ENCODE measurements at regions not wholly inside any gene's neighbourhood (a gene's known extent, or its start where the extent isn't known, plus 50 kb on each side); places are given as distances from the start of the nearest gene placed in this dataset.
"Not testable (repeated sequence)": the region's sequence is repeated elsewhere in the genome, so short reads cannot be mapped to it uniquely, and the experiment has no call there.

- no peak for DNase-seq
Measured at GRCh38 chr9:85487872-85488271, 253.9 kb downstream of the AGTPBP1 start.

- no peak for DNase-seq
Measured at GRCh38 chr9:85484235-85484634, 257.5 kb downstream of the AGTPBP1 start.

- DNase-seq = no peak
Measured at GRCh38 chr9:85483208-85483607, 258.5 kb downstream of the AGTPBP1 start.

GRCh38 chr9:85479305-85479704, 262.4 kb downstream of the AGTPBP1 start:
- no peak for DNase-seq

DNA sequence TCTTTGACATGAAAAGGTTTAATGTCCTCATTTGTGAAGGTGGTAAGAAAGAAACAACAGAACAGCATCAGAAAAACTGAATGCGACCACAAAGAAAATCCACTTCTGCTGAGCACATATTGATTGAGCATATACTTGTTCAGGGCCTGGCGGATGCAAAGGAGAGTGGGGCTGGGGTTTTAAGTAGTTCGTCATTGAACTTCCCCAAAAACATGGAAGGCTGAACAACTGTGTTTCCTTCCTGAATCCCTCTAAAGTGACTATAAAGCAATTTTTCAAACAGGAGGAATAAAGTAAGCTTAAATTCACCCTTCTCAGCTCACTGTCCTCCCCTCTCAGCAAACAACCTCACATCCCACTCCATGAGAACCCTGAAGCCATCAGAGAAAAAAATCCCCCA, 262.9 kb downstream of the AGTPBP1 start:
- DNase-seq = no peak

GRCh38 chr9:85474896-85475295, 266.9 kb downstream of the AGTPBP1 start:
- DNase-seq = not testable (repeated sequence)

- DNase-seq = no peak
Measured at GRCh38 chr9:85471791-85472190, 270.0 kb downstream of the AGTPBP1 start.

- DNase-seq = no peak
Measured at GRCh38 chr9:85469041-85469440, 272.7 kb downstream of the AGTPBP1 start.

GRCh38 chr9:85466834-85467233, 274.9 kb downstream of the AGTPBP1 start:
- DNase-seq = no peak

- not testable (repeated sequence) for DNase-seq
Measured at GRCh38 chr9:85458114-85458864, 283.5 kb downstream of the AGTPBP1 start.

DNA sequence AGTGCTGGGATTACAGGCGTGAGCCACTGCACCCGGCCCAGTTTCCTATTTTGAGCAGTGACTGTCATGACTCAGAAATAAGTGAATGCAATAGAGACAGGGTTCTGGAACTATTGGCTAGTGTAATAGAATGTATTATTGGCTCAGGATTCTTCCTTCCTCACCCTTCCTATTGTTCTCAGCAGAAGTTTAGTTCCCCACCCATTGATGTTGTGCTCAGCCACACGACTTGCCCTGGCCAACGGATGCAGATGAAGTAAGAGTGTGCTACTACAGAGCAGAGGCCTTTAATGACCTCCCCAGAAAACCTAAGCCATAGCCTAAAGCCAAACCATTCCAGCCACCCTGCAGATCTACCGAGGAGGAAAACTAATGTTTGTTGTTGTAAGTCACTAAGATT, 287.9 kb downstream of the AGTPBP1 start:
- DNase-seq = no peak

GRCh38 chr9:85452841-85453240, 288.9 kb downstream of the AGTPBP1 start:
- no peak for DNase-seq

DNA sequence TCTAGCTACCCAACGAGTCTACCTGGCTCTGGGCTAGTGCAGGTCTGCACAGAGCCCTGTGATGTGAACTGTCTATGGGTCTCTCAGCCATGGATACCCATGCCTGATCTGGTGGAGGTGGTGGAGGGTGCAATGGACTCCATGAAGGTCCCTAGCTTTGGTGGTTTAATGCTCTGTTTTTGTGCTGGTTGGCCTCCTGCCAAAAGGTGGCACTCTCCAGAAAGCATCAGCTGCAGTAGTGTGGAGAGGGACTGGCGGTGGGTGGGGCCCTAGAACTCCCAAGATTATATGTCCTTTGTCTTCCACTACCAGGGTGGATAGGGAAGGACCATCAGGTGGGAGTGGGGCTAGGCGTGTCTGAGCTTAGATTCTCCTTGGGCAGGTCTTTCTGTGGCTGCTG, 290.1 kb downstream of the AGTPBP1 start:
- no peak for DNase-seq

- DNase-seq = no peak
Measured at GRCh38 chr9:85445887-85446286, 295.9 kb downstream of the AGTPBP1 start.

- no peak for DNase-seq
Measured at GRCh38 chr9:85444243-85444642, 297.5 kb downstream of the AGTPBP1 start.

DNA sequence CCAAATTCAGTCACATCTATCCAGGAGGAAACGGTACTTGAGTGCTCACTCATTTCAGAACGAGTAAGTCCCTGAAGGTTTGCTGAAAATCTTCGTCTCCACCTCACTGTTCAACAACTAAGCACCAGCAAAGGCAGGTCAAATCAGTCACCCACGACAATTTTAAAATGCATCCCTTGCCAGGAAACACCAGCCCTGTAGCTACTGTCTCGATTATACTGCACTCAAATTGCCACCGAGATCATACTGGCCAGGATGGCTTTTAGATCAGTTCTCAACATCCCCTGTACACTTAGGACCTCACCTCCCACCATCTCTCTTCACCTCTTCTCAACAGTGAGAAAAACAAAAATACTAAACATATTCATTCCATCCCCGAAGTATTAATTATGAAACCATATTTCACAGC, 298.6 kb downstream of the AGTPBP1 start:
- no peak for DNase-seq

DNA sequence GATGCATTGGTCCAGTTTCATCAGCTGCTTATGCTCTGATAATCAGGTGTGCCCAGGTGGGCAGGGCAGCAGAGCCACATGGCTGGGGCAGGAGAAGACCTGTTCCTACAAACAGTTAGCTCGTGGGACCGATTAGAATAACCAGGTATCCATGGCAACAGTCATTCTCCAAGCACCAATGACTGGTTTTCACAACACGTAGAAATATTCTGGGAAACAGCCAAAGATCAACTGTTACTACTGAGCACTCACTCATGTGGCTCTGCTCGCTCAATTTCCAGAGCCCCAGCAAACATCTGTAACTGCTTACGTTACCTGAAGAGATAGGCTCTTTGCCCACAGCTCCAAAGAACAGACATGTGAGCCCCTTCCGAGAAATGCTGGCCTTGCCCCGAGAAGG, 302.0 kb downstream of the AGTPBP1 start:
- DNase-seq = no peak

DNA sequence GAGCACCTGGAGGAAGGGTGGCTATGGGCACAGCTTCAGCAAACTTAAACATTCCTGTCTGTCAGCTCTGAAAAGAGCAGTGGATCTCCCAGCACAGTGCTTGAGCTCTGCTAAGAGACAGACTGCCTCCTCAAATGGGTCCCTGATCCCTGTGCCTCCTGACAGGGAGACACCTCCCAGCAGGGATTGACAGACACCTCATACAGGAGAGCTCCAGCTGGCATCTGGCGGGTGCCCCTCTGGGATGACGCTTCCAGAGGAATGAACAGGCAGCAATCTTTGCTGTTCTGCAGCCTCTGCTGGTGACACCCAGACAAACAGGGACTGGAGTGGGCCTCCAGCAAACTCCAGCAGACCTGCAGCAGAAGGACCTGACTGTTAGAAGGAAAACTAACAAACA, 307.8 kb downstream of the AGTPBP1 start:
- DNase-seq = not testable (repeated sequence)

GRCh38 chr9:85433551-85433950, 308.2 kb downstream of the AGTPBP1 start:
- not testable (repeated sequence) for DNase-seq

- DNase-seq = no peak
Measured at GRCh38 chr9:85433046-85433445, 308.7 kb downstream of the AGTPBP1 start.

- DNase-seq = no peak
Measured at GRCh38 chr9:85432599-85432998, 309.2 kb downstream of the AGTPBP1 start.

DNA sequence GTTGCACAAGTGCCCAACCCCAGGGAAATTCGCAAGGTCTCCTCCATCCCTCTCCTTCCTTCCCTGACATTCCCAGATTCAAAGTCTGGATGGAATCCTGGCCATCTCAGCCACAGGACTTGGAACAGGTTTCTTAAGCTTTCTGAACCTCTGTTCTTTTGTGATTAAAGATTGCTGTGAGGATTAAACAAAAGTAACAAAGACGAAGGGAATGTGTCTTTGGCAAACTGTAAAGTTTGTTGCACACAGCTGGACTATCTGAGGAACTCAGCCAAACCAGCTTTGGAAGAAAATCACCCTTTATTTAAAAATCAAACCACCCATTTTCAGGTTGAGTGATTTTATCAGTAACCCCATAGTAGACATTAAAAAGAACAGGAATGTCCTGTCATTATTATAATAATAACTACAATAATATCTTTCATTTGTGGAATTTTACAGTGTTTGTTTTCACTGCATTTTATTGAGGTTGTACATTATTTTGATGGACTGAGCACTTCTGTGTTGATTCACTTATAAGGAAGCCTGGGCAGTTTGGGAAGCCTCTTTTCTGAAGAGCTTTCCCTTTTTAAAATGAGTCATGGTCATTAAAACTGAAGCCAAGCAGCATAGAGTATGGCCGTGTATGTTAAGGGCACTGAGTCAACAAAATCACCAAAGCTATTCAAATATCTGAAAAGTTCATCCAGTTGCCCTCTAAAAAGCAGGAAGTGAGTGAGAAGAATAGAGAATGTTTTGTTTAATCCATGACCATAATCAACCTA, 310.2 kb downstream of the AGTPBP1 start:
- no peak for DNase-seq

- no peak for DNase-seq
Measured at GRCh38 chr9:85430659-85431338, 311.0 kb downstream of the AGTPBP1 start.

GRCh38 chr9:85428230-85428629, 313.5 kb downstream of the AGTPBP1 start:
- DNase-seq = no peak

Data from stimulated activated CD4-positive, alpha-beta T cell treated with anti-CD3 and anti-CD28 coated beads, Interleukin-2, amount 100 ng/mL, for 48 hours (primary cell).